GM19035 (cell line): ENCODE measurements at regions not wholly inside any gene's neighbourhood (a gene's known extent, or its start where the extent isn't known, plus 50 kb on each side); places are given as distances from the start of the nearest gene placed in this dataset.
"Not testable (repeated sequence)": the region's sequence is repeated elsewhere in the genome, so short reads cannot be mapped to it uniquely, and the experiment has no call there.

ENCODE experiments used
- ATAC-seq: cut with Tn5 transposase; IDR thresholded peaks from one replicate; pipeline ENCODE4 v1.9.1; 2021; ENCODE audit not compliant: unreplicated experiment

GRCh38 chr16:54985156-54985555, 54.5 kb downstream of the IRX5 start:
- no peak for ATAC-seq

- no peak for ATAC-seq
Observed at GRCh38 chr16:54985668-54986067, 55.0 kb downstream of the IRX5 start.

- no peak for ATAC-seq
Observed at GRCh38 chr16:54986409-54986808, 55.7 kb downstream of the IRX5 start.

GRCh38 chr16:54987081-54987480, 56.4 kb downstream of the IRX5 start:
- ATAC-seq: no peak

- ATAC-seq: no peak
Observed at GRCh38 chr16:54991525-54991924, 60.9 kb downstream of the IRX5 start.

- ATAC-seq: not testable (repeated sequence)
Observed at GRCh38 chr16:54991946-54992345, 61.3 kb downstream of the IRX5 start.

- ATAC-seq: no peak
Observed at GRCh38 chr16:54993106-54993895, 62.6 kb downstream of the IRX5 start.

- no peak for ATAC-seq
Observed at GRCh38 chr16:54996186-54996585, 65.5 kb downstream of the IRX5 start.

- ATAC-seq: no peak
Observed at GRCh38 chr16:54998834-54999233, 68.2 kb downstream of the IRX5 start.

- ATAC-seq: no peak
Observed at GRCh38 chr16:54999481-54999880, 68.8 kb downstream of the IRX5 start.

GRCh38 chr16:55000595-55000994, 69.9 kb downstream of the IRX5 start:
- ATAC-seq: no peak

GRCh38 chr16:55001931-55002330, 71.3 kb downstream of the IRX5 start:
- ATAC-seq: no peak

GRCh38 chr16:55002419-55002818, 71.8 kb downstream of the IRX5 start:
- ATAC-seq: no peak

GRCh38 chr16:55003306-55003705, 72.6 kb downstream of the IRX5 start:
- ATAC-seq: no peak

GRCh38 chr16:55003916-55004315, 73.3 kb downstream of the IRX5 start:
- no peak for ATAC-seq

- ATAC-seq: no peak
Observed at GRCh38 chr16:55007504-55007903, 76.8 kb downstream of the IRX5 start.

- no peak for ATAC-seq
Observed at GRCh38 chr16:55008836-55009510, 78.3 kb downstream of the IRX5 start.

GRCh38 chr16:55009581-55009980, 78.9 kb downstream of the IRX5 start:
- no peak for ATAC-seq

- ATAC-seq: no peak
Observed at GRCh38 chr16:55010492-55011160, 80.0 kb downstream of the IRX5 start.

GRCh38 chr16:55012362-55012761, 81.7 kb downstream of the IRX5 start:
- no peak for ATAC-seq

- no peak for ATAC-seq
Observed at GRCh38 chr16:55012793-55013192, 82.1 kb downstream of the IRX5 start.

- ATAC-seq: no peak
Observed at GRCh38 chr16:55014022-55014421, 83.4 kb downstream of the IRX5 start.
